Testis (tissue), 2 donors: ENCODE measurements at regions not wholly inside any gene's neighbourhood (a gene's known extent, or its start where the extent isn't known, plus 50 kb on each side); places are given as distances from the start of the nearest gene placed in this dataset.

Experiments
- CTCF ChIP-seq, 3 experiments: fragments of 450-650 bp in 2 of 3; fragments of 200-600 bp in 1 of 3; sonication (generic) in 1 of 3; IDR thresholded peaks; one replicate each; pipeline ENCODE4 v1.5.1; 2016 to 2019; ENCODE audit warnings: antibody characterized with exemption in 3 of 3, mild to moderate bottlenecking in 2 of 3, moderate library complexity in 1 of 3
- POLR2A ChIP-seq: fragments of 450-650 bp; IDR thresholded peaks from one replicate; pipeline ENCODE4 v1.6.1; 2017; ENCODE audit warnings: antibody characterized with exemption, mild to moderate bottlenecking, moderate library complexity

- TF ChIP-seq CTCF (IDR thresholded peaks at IDR 0.05) (no peak), POLR2A (no peak)
Observed at GRCh38 chr11:134536677-134537076, 124.6 kb upstream of the B3GAT1 start.
